ENCODE measurements at regions not wholly inside any gene's neighbourhood (a gene's known extent, or its start where the extent isn't known, plus 50 kb on each side); places are given as distances from the start of the nearest gene placed in this dataset.
"Not testable (repeated sequence)": the region's sequence is repeated elsewhere in the genome, so short reads cannot be mapped to it uniquely, and the experiment has no call there.

- TF ChIP-seq CTCF (IDR thresholded peaks at IDR 0.05; ENCODE audit: borderline replicate concordance, extremely low read depth, low read length, poor library complexity, severe bottlenecking); EZH2 (IDR thresholded peaks at IDR 0.05; ENCODE audit: borderline replicate concordance, low read depth, low read length, severe bottlenecking): not testable (repeated sequence)
Observed at GRCh38 chr6:57821325-57821724, 503.9 kb downstream of the PRIM2 start.

All from DND-41 (cell line).